CD4-positive, alpha-beta T cell (primary cell): ENCODE measurements at regions not wholly inside any gene's neighbourhood (a gene's known extent, or its start where the extent isn't known, plus 50 kb on each side); places are given as distances from the start of the nearest gene placed in this dataset.

ENCODE experiments used
- ATAC-seq: fragments of 200-7000 bp; cut with Tn5 transposase; one replicate; pipeline ENCODE4 v1.10.0; 2022; ENCODE audit warnings: mild to moderate bottlenecking; ENCODE audit not compliant: poor library complexity
- CTCF ChIA-PET: fragments of 350-600 bp; sonication (Branson Sonifier 250); formaldehyde crosslinking; loops from one replicate; lab custom pipeline; 2021; ENCODE audit warnings: antibody characterized with exemption, inconsistent platforms; lab: Charles Lee
- POLR2A ChIA-PET: fragments of 350-600 bp; sonication (Branson Sonifier 250); formaldehyde crosslinking; loops from one replicate; lab custom pipeline; 2021; ENCODE audit warnings: antibody characterized with exemption, inconsistent platforms; lab: Charles Lee
- DNase-seq, 14 experiments: peaks; one replicate each; pipeline ENCODE4 v3.0.0-alpha.2; 2013 to 2020; ENCODE audit warnings: mixed read lengths in 2 of 14
- H3K27ac ChIP-seq, 2 donors: one replicate each; pipeline versions ENCODE4 v1.5.1 to v1.7.0; 2013; ENCODE audit warnings: low read length in 2 of 2, low read depth in 1 of 2, mild to moderate bottlenecking in 1 of 2
- H3K27me3 ChIP-seq, 2 experiments: 1 replicate in 1 of 2; 2 replicates in 1 of 2; pipeline versions ENCODE4 v1.6.1 to v1.7.0; 2013; ENCODE audit warnings: low read length in 2 of 2, control low read depth in 1 of 2, mild to moderate bottlenecking in 1 of 2, moderate library complexity in 1 of 2; ENCODE audit not compliant: insufficient read depth in 2 of 2, control insufficient read depth in 1 of 2
- H3K36me3 ChIP-seq: one replicate; pipeline ENCODE4 v1.6.1; 2013; ENCODE audit warnings: low read length, control low read depth; ENCODE audit not compliant: insufficient read depth
- H3K4me1 ChIP-seq: one replicate; pipeline ENCODE4 v1.6.1; 2013; ENCODE audit warnings: low read length, control low read depth; ENCODE audit not compliant: insufficient read depth
- H3K4me3 ChIP-seq: one replicate; pipeline ENCODE4 v1.5.1; 2013; ENCODE audit warnings: mild to moderate bottlenecking, low read length, moderate library complexity
- H3K9me3 ChIP-seq, 2 experiments: 1 replicate in 1 of 2; 2 replicates in 1 of 2; pipeline versions ENCODE4 v1.6.1 to v1.7.0; 2013; ENCODE audit warnings: low read length in 2 of 2, mild to moderate bottlenecking in 2 of 2, control low read depth in 1 of 2, moderate library complexity in 1 of 2; ENCODE audit not compliant: control insufficient read depth in 1 of 2, insufficient read depth in 1 of 2
- H3K27ac Mint-ChIP-seq: one replicate; pipeline ENCODE4 v1.8.0; 2020; ENCODE audit warnings: mixed read lengths
- H3K27me3 Mint-ChIP-seq: one replicate; pipeline ENCODE4 v1.8.0; 2021; ENCODE audit warnings: mixed read lengths
- H3K36me3 Mint-ChIP-seq: one replicate; pipeline ENCODE4 v1.8.0; 2021; ENCODE audit warnings: low read depth, mixed read lengths
- H3K4me1 Mint-ChIP-seq: one replicate; pipeline ENCODE4 v1.8.0; 2021; ENCODE audit warnings: low read depth, mixed read lengths
- H3K4me3 Mint-ChIP-seq: one replicate; pipeline ENCODE4 v1.8.0; 2020; ENCODE audit warnings: mild to moderate bottlenecking, mixed read lengths
- H3K9me3 Mint-ChIP-seq: one replicate; pipeline ENCODE4 v1.8.0; 2020; ENCODE audit warnings: mixed read lengths
- CTCF ChIP-seq: fragments of 200-600 bp; IDR thresholded peaks from one replicate; pipeline ENCODE4 v1.8.0; 2022; ENCODE audit warnings: antibody characterized with exemption, mild to moderate bottlenecking
- intact Hi-C, 2 experiments: fragments of 100-400 bp; cut with DNase I in 1 of 2; cut with micrococcal nuclease in 1 of 2; formaldehyde crosslinking; loops; one replicate each; pipeline versions ENCODE4 v1.15.1 to v1.9.0; 2023 to 2025; cut with DNase I, micrococcal nuclease

GRCh38 chr11:70656252-70656651 is 257.9 kb downstream of the CTTN start:
- Mint-ChIP-seq H3K4me1 (no peaks in the 10 kb centered on the region), H3K27ac (no peak overlapping the region), H3K9me3 (no peaks in the 10 kb centered on the region), H3K36me3 (no peaks in the 10 kb centered on the region), H3K4me3 (no peak overlapping the region), H3K27me3 (peaks cover 40% of the 10 kb centered on the region)
- ATAC-seq = no peak
- no peak overlapping the region for H3K4me3 ChIP-seq
- CTCF ChIA-PET = no interaction called here
- peaks cover 4 to 7% of the 10 kb centered on the region in 2 experiments for H3K27me3 ChIP-seq
- POLR2A ChIA-PET = no interaction called here
- no peak overlapping the region for H3K27ac ChIP-seq
- no peak for DNase-seq
- no peaks in the 10 kb centered on the region for H3K36me3 ChIP-seq
- no peaks in the 10 kb centered on the region for H3K4me1 ChIP-seq
- intact Hi-C loops = no loop called here
- TF ChIP-seq CTCF = no peak
- peaks cover 0 to 2% of the 10 kb centered on the region in 2 experiments for H3K9me3 ChIP-seq

- H3K27me3 ChIP-seq = peaks cover 20 to 24% of the 10 kb centered on the region in 2 experiments
- intact Hi-C loops = no loop called here
- no peaks in the 10 kb centered on the region for H3K36me3 ChIP-seq
- peaks cover 0 to 21% of the 10 kb centered on the region in 2 experiments for H3K9me3 ChIP-seq
- H3K9me3 Mint-ChIP-seq = no peaks in the 10 kb centered on the region
- CTCF ChIA-PET = no interaction called here
- no peaks in the 10 kb centered on the region for H3K4me1 Mint-ChIP-seq
- no peak overlapping the region for H3K27ac Mint-ChIP-seq
- ATAC-seq = no peak
- H3K36me3 Mint-ChIP-seq = no peaks in the 10 kb centered on the region
- H3K4me3 ChIP-seq = no peak overlapping the region
- POLR2A ChIA-PET = no interaction called here
- H3K4me3 Mint-ChIP-seq = no peak overlapping the region
- TF ChIP-seq CTCF = no peak
- peaks cover 62% of the 10 kb centered on the region for H3K27me3 Mint-ChIP-seq
- H3K27ac ChIP-seq = no peak overlapping the region
- DNase-seq = no peak
- H3K4me1 ChIP-seq = no peaks in the 10 kb centered on the region
Observed at GRCh38 chr11:70660059-70660888, 261.9 kb downstream of the CTTN start.

GRCh38 chr11:70660889-70661197 is 262.5 kb downstream of the CTTN start:
- H3K9me3 Mint-ChIP-seq = no peaks in the 10 kb centered on the region
- H3K36me3 ChIP-seq = no peaks in the 10 kb centered on the region
- no peak for DNase-seq
- H3K27ac Mint-ChIP-seq = no peak overlapping the region
- peaks cover 0 to 21% of the 10 kb centered on the region in 2 experiments for H3K9me3 ChIP-seq
- peaks cover 20 to 24% of the 10 kb centered on the region in 2 experiments for H3K27me3 ChIP-seq
- H3K4me3 Mint-ChIP-seq = no peak overlapping the region
- peaks cover 63% of the 10 kb centered on the region for H3K27me3 Mint-ChIP-seq
- ChIA-PET CTCF (no interaction called here), POLR2A (no interaction called here)
- intact Hi-C loops = no loop called here
- H3K36me3 Mint-ChIP-seq = no peaks in the 10 kb centered on the region
- H3K4me1 Mint-ChIP-seq = no peaks in the 10 kb centered on the region
- TF ChIP-seq CTCF = no peak
- no peak overlapping the region for H3K4me3 ChIP-seq
- no peaks in the 10 kb centered on the region for H3K4me1 ChIP-seq
- no peak overlapping the region for H3K27ac ChIP-seq
- ATAC-seq = no peak
